SK-N-SH treated with all-trans-retinoic acid at 6 μM for 48 hours (cell line): ENCODE measurements at regions not wholly inside any gene's neighbourhood (a gene's known extent, or its start where the extent isn't known, plus 50 kb on each side); places are given as distances from the start of the nearest gene placed in this dataset.

Experiments used
- ATAC-seq: fragments of 200-7000 bp; cut with Tn5 transposase; 3 replicates; pipeline ENCODE4 v1.9.1; 2020; ENCODE audit warnings: mild to moderate bottlenecking, moderate library complexity
- ARNTL ChIP-seq: fragments of 450-650 bp; formaldehyde crosslinking; IDR thresholded peaks from 2 replicates; pipeline ENCODE4 v1.5.0; 2020; ENCODE audit warnings: low read depth, mild to moderate bottlenecking, moderate library complexity, borderline replicate concordance
- BACH2 ChIP-seq: fragments of 250-450 bp; sonication (Bioruptor Pico); IDR thresholded peaks from 2 replicates; pipeline ENCODE4 v1.9.0; 2021; ENCODE audit warnings: mild to moderate bottlenecking, borderline replicate concordance
- CSDC2 ChIP-seq: fragments of 250-450 bp; sonication (Bioruptor Pico); IDR thresholded peaks from 2 replicates; pipeline ENCODE4 v1.5.0; 2020; ENCODE audit warnings: mild to moderate bottlenecking, moderate library complexity
- ESRRG ChIP-seq: fragments of 250-450 bp; sonication (Bioruptor Pico); IDR thresholded peaks from 2 replicates; pipeline ENCODE4 v1.6.1; 2021; ENCODE audit warnings: mild to moderate bottlenecking
- GLIS3 ChIP-seq: fragments of 250-450 bp; sonication (Bioruptor Pico); IDR thresholded peaks from 2 replicates; pipeline ENCODE4 v1.5.0; 2020; ENCODE audit warnings: mild to moderate bottlenecking, moderate library complexity
- ISL1 ChIP-seq: fragments of 250-450 bp; sonication (Bioruptor Pico); IDR thresholded peaks from 2 replicates; pipeline ENCODE4 v2.1.2; 2022; ENCODE audit warnings: mild to moderate bottlenecking, moderate library complexity
- OSR1 ChIP-seq: fragments of 250-450 bp; sonication (Bioruptor Pico); IDR thresholded peaks from 2 replicates; pipeline ENCODE4 v1.8.0; 2022; ENCODE audit warnings: moderate library complexity, mild to moderate bottlenecking, inconsistent platforms
- PPARA ChIP-seq: fragments of 250-450 bp; sonication (Bioruptor Pico); IDR thresholded peaks from 2 replicates; pipeline ENCODE4 v1.5.0; 2020; ENCODE audit warnings: mild to moderate bottlenecking, borderline replicate concordance
- RARB ChIP-seq: fragments of 250-450 bp; sonication (Bioruptor Pico); IDR thresholded peaks from 2 replicates; pipeline ENCODE4 v1.8.0; 2021; ENCODE audit warnings: mild to moderate bottlenecking, moderate library complexity
- SNAI2 ChIP-seq: fragments of 250-450 bp; sonication (Bioruptor Pico); IDR thresholded peaks from 2 replicates; pipeline ENCODE4 v1.5.0; 2020; ENCODE audit warnings: mild to moderate bottlenecking, moderate library complexity
- TCF4 ChIP-seq: fragments of 250-450 bp; sonication (Bioruptor Pico); IDR thresholded peaks from 2 replicates; pipeline ENCODE4 v1.8.0; 2021; ENCODE audit warnings: mild to moderate bottlenecking, moderate library complexity, borderline replicate concordance
- TOX ChIP-seq: fragments of 250-450 bp; sonication (Bioruptor Pico); IDR thresholded peaks from 2 replicates; pipeline ENCODE4 v1.8.0; 2021; ENCODE audit warnings: mild to moderate bottlenecking, moderate library complexity, borderline replicate concordance
- ZC3H10 ChIP-seq: fragments of 250-450 bp; sonication (Bioruptor Pico); IDR thresholded peaks from 2 replicates; pipeline ENCODE4 v1.5.1; 2021; ENCODE audit warnings: mild to moderate bottlenecking, moderate library complexity
- ZFP3 ChIP-seq: fragments of 250-450 bp; sonication (Bioruptor Pico); IDR thresholded peaks from 2 replicates; pipeline ENCODE4 v1.5.0; 2020; ENCODE audit warnings: mild to moderate bottlenecking, moderate library complexity
- ZFP30 ChIP-seq: fragments of 450-650 bp; formaldehyde crosslinking; IDR thresholded peaks from 2 replicates; pipeline ENCODE4 v1.5.0; 2022; ENCODE audit warnings: mild to moderate bottlenecking, moderate library complexity
- ZNF565 ChIP-seq: fragments of 450-650 bp; formaldehyde crosslinking; conservative IDR thresholded peaks from 2 replicates; pipeline ENCODE4 v1.5.0; 2020; ENCODE audit warnings: low read depth, mild to moderate bottlenecking, moderate library complexity
- ZNF70 ChIP-seq: fragments of 450-650 bp; formaldehyde crosslinking; IDR thresholded peaks from 2 replicates; pipeline ENCODE4 v1.5.0; 2020; ENCODE audit warnings: mild to moderate bottlenecking, moderate library complexity
- ZNF8 ChIP-seq: fragments of 450-650 bp; formaldehyde crosslinking; IDR thresholded peaks from 2 replicates; pipeline ENCODE4 v1.5.0; 2020; ENCODE audit warnings: mild to moderate bottlenecking, moderate library complexity
- TF ChIP-seq, protein P1 (sequence below): fragments of 250-450 bp; sonication (Bioruptor Pico); IDR thresholded peaks from 2 replicates; pipeline ENCODE4 v1.5.1; 2021; ENCODE audit warnings: mild to moderate bottlenecking, moderate library complexity
- TF ChIP-seq, protein P2 (sequence below): fragments of 250-450 bp; sonication (Bioruptor Pico); IDR thresholded peaks from 2 replicates; pipeline ENCODE4 v1.8.0; 2020; ENCODE audit warnings: mild to moderate bottlenecking, moderate library complexity, borderline replicate concordance
- TF ChIP-seq, protein P3 (sequence below): fragments of 250-450 bp; sonication (Bioruptor Pico); IDR thresholded peaks from 2 replicates; pipeline ENCODE4 v1.8.0; 2021; ENCODE audit warnings: low read depth, mild to moderate bottlenecking, moderate library complexity, borderline replicate concordance
- TF ChIP-seq, protein P4 (sequence below): fragments of 250-450 bp; sonication (Bioruptor Pico); IDR thresholded peaks from 2 replicates; pipeline ENCODE4 v1.5.0; 2020; ENCODE audit warnings: mild to moderate bottlenecking, moderate library complexity

DNA sequence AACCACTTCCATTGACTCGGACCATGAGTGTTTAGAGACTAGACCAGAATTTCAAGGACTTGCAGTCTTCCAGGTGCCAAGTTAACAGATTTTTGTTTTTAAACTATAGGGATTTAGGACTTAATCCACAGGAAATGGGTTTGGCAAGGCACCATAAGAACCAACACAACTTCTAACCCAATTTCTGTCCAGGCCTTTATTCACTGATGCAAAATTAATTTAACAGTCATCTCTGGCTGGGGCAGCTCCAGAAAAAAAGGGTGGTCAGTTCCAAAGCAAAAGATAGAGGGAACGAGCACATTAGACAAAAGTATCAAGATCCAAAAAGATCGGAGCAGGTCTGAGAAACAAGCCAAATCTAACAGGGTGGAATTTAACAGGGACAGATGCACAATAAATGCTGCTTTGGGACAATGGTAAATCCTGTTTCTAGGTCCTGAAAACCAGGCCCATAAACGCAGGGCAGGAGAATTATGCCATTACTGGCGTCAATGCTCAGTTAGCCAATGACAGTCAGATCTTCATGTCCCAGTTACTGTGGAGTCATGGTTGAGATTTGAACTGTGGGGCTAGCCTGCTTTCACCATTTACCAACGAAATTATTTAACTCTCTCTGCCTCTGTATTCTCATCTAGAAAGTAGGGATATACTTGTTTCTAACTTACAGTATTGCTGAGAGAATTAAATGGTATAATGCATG is 590.8 kb upstream of the BRINP1 start:
- no peak for ATAC-seq
- no peak for TF ChIP-seq ZNF8 (CRISPR knock-in tag)
- TF ChIP-seq, protein P1, sequence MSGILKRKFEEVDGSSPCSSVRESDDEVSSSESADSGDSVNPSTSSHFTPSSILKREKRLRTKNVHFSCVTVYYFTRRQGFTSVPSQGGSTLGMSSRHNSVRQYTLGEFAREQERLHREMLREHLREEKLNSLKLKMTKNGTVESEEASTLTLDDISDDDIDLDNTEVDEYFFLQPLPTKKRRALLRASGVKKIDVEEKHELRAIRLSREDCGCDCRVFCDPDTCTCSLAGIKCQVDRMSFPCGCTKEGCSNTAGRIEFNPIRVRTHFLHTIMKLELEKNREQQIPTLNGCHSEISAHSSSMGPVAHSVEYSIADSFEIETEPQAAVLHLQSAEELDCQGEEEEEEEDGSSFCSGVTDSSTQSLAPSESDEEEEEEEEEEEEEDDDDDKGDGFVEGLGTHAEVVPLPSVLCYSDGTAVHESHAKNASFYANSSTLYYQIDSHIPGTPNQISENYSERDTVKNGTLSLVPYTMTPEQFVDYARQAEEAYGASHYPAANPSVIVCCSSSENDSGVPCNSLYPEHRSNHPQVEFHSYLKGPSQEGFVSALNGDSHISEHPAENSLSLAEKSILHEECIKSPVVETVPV (CRISPR knock-in tag) = no peak
- TF ChIP-seq ISL1 = no peak
- TF ChIP-seq PPARA = no peak
- TF ChIP-seq BACH2 (CRISPR knock-in tag) = no peak
- no peak for TF ChIP-seq RARB (CRISPR knock-in tag)
- no peak for TF ChIP-seq SNAI2
- TF ChIP-seq ZFP30 (CRISPR knock-in tag) = no peak
- no peak for TF ChIP-seq TOX (CRISPR knock-in tag)
- TF ChIP-seq, protein P2, sequence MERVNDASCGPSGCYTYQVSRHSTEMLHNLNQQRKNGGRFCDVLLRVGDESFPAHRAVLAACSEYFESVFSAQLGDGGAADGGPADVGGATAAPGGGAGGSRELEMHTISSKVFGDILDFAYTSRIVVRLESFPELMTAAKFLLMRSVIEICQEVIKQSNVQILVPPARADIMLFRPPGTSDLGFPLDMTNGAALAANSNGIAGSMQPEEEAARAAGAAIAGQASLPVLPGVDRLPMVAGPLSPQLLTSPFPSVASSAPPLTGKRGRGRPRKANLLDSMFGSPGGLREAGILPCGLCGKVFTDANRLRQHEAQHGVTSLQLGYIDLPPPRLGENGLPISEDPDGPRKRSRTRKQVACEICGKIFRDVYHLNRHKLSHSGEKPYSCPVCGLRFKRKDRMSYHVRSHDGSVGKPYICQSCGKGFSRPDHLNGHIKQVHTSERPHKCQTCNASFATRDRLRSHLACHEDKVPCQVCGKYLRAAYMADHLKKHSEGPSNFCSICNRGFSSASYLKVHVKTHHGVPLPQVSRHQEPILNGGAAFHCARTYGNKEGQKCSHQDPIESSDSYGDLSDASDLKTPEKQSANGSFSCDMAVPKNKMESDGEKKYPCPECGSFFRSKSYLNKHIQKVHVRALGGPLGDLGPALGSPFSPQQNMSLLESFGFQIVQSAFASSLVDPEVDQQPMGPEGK (CRISPR knock-in tag) = no peak
- TF ChIP-seq, protein P3, sequence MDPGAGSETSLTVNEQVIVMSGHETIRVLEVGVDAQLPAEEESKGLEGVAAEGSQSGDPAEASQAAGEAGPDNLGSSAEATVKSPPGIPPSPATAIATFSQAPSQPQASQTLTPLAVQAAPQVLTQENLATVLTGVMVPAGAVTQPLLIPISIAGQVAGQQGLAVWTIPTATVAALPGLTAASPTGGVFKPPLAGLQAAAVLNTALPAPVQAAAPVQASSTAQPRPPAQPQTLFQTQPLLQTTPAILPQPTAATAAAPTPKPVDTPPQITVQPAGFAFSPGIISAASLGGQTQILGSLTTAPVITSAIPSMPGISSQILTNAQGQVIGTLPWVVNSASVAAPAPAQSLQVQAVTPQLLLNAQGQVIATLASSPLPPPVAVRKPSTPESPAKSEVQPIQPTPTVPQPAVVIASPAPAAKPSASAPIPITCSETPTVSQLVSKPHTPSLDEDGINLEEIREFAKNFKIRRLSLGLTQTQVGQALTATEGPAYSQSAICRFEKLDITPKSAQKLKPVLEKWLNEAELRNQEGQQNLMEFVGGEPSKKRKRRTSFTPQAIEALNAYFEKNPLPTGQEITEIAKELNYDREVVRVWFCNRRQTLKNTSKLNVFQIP = no peak
- TF ChIP-seq ESRRG = no peak
- no peak for TF ChIP-seq ARNTL (CRISPR knock-in tag)
- TF ChIP-seq ZNF565 (CRISPR knock-in tag) = no peak
- TF ChIP-seq CSDC2 (CRISPR knock-in tag) = no peak
- TF ChIP-seq OSR1 = no peak

DNA sequence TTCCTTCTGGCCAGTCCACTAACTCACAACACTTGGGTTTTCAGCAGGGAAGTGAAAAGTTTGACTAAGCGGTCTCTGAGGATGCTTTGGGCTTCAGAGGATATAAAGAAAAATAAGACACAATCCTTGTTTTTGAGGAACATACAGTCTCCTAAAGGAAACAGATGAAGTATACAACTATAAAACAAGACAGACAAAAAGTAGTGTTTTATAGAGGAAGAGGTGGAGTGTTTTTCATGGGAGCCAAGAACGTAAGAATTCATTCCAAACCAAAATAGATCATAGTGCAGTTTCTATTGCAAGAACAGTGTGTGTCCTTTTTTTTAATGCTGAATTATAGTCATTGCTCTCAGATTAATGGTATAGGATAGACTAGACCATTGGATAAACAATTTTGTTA is 586.9 kb upstream of the BRINP1 start:
- TF ChIP-seq ZNF8 (CRISPR knock-in tag) = no peak
- no peak for TF ChIP-seq ESRRG
- TF ChIP-seq, protein P4, sequence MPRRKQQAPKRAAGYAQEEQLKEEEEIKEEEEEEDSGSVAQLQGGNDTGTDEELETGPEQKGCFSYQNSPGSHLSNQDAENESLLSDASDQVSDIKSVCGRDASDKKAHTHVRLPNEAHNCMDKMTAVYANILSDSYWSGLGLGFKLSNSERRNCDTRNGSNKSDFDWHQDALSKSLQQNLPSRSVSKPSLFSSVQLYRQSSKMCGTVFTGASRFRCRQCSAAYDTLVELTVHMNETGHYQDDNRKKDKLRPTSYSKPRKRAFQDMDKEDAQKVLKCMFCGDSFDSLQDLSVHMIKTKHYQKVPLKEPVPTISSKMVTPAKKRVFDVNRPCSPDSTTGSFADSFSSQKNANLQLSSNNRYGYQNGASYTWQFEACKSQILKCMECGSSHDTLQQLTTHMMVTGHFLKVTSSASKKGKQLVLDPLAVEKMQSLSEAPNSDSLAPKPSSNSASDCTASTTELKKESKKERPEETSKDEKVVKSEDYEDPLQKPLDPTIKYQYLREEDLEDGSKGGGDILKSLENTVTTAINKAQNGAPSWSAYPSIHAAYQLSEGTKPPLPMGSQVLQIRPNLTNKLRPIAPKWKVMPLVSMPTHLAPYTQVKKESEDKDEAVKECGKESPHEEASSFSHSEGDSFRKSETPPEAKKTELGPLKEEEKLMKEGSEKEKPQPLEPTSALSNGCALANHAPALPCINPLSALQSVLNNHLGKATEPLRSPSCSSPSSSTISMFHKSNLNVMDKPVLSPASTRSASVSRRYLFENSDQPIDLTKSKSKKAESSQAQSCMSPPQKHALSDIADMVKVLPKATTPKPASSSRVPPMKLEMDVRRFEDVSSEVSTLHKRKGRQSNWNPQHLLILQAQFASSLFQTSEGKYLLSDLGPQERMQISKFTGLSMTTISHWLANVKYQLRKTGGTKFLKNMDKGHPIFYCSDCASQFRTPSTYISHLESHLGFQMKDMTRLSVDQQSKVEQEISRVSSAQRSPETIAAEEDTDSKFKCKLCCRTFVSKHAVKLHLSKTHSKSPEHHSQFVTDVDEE (CRISPR knock-in tag) = no peak
- no peak for TF ChIP-seq TOX (CRISPR knock-in tag)
- TF ChIP-seq CSDC2 (CRISPR knock-in tag) = no peak
- no peak for TF ChIP-seq ZC3H10 (CRISPR knock-in tag)
- no peak for ATAC-seq

DNA sequence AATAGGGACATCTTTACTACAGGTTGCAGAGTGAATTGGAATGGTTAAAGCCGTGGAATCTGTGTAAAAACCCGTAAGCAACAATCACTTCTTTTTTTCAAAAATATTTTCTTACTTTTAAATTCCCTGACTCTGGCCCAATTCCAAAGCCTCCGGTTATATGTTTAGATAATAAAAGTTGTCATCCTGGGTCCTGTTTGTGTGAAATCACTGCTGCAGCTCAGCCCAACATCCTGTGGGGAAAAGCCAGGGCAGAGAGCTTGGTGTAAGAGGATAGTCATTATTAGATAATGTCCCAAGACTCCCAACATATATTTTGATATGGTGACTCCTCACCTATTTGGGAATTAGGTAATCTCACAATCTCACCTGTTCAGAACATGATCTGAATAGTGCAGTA is 586.0 kb upstream of the BRINP1 start:
- ATAC-seq = no peak
- no peak for TF ChIP-seq ZC3H10 (CRISPR knock-in tag)
- no peak for TF ChIP-seq ESRRG
- no peak for TF ChIP-seq ZNF565 (CRISPR knock-in tag)
- TF ChIP-seq, protein P4 (CRISPR knock-in tag) = no peak
- TF ChIP-seq RARB (CRISPR knock-in tag) = no peak
- TF ChIP-seq TCF4 (CRISPR knock-in tag) = no peak
- no peak for TF ChIP-seq PPARA
- no peak for TF ChIP-seq CSDC2 (CRISPR knock-in tag)
- no peak for TF ChIP-seq ZNF8 (CRISPR knock-in tag)
- TF ChIP-seq BACH2 (CRISPR knock-in tag) = no peak
- no peak for TF ChIP-seq ZFP3 (CRISPR knock-in tag)
- no peak for TF ChIP-seq ZFP30 (CRISPR knock-in tag)
- TF ChIP-seq, protein P3 = no peak
- no peak for TF ChIP-seq ZNF70
- TF ChIP-seq, protein P2 (CRISPR knock-in tag) = no peak
- no peak for TF ChIP-seq GLIS3
